ENCODE measurements at regions not wholly inside any gene's neighbourhood (a gene's known extent, or its start where the extent isn't known, plus 50 kb on each side); places are given as distances from the start of the nearest gene placed in this dataset.

GRCh38 chr13:112198396-112199010 lies 131.6 kb downstream of the SOX1 start:
- Histone ChIP-seq H3K4me3 (replicated peaks in 1 of 2; ENCODE audit: low read depth in 1 of 2, low read length in 2 of 2) (no peak overlapping the region), H3K4me2 (ENCODE audit: low read length) (no peak overlapping the region), H3K9me2 (ENCODE audit: insufficient read depth) (no peaks in the 10 kb centered on the region), H3K27me3 (ENCODE audit: insufficient read depth, low read length) (no peaks in the 10 kb centered on the region), H2AFZ (ENCODE audit: low read depth, low read length, poor library complexity, severe bottlenecking) (no peak overlapping the region), H3K27ac (ENCODE audit: low read depth, low read length) (no peak overlapping the region), H4K20me1 (ENCODE audit: insufficient read depth) (no peaks in the 10 kb centered on the region), H3K9me3 (ENCODE audit: control insufficient read depth in 1 of 2, insufficient read depth in 1 of 2, low read depth in 1 of 2, low read length in 2 of 2) (no peaks in the 10 kb centered on the region), H3K9ac (ENCODE audit: low read length) (no peak overlapping the region), H3K36me3 (ENCODE audit: control insufficient read depth in 1 of 2, insufficient read depth in 2 of 2, low read length in 2 of 2) (no peaks in the 10 kb centered on the region), H3K79me2 (ENCODE audit: insufficient read depth, low read length) (no peaks in the 10 kb centered on the region), H3K4me1 (ENCODE audit: control insufficient read depth in 1 of 2, insufficient read depth in 2 of 2, low read length in 2 of 2) (no peaks in the 10 kb centered on the region)
- POLR2A ChIA-PET, result no interaction called here
- ATAC-seq (no peak), DNase-seq (ENCODE audit: low read depth, low spot score) (no peak)
- BruUV-seq (replicated peaks), result no TSS peak
- CTCF ChIA-PET, result no interaction called here
- intact Hi-C loops (cut with micrococcal nuclease), result no loop called here
- RAD21 ChIA-PET (ENCODE audit: low non-redundant PET in 1 of 2, low total read pairs in 2 of 2, uncharacterized antibody in 2 of 2, unreplicated experiment in 2 of 2), result no interaction called here
- TF ChIP-seq SRF (IDR thresholded peaks at IDR 0.05; ENCODE audit: low read depth), result no peak

- ATAC-seq (no peak), DNase-seq (ENCODE audit: low read depth, low spot score) (no peak)
- POLR2A ChIA-PET, result no interaction called here
- no peak overlapping the region for H3K27ac ChIP-seq (ENCODE audit: low read depth, low read length)
- H3K9me2 ChIP-seq (ENCODE audit: insufficient read depth), result no peaks in the 10 kb centered on the region
- no peaks in the 10 kb centered on the region for H3K36me3 ChIP-seq (ENCODE audit: control insufficient read depth in 1 of 2, insufficient read depth in 2 of 2, low read length in 2 of 2)
- no peaks in the 10 kb centered on the region for H4K20me1 ChIP-seq (ENCODE audit: insufficient read depth)
- H3K27me3 ChIP-seq (ENCODE audit: insufficient read depth, low read length), result 0 out of 2 replicates have a peak, but pooled peaks cover 2% of the 10 kb centered on the region
- no peak overlapping the region for H3K4me3 ChIP-seq (replicated peaks in 1 of 2; ENCODE audit: low read depth in 1 of 2, low read length in 2 of 2)
- H3K9ac ChIP-seq (ENCODE audit: low read length), result no peak overlapping the region
- CTCF ChIA-PET, result no interaction called here
- H2AFZ ChIP-seq (ENCODE audit: low read depth, low read length, poor library complexity, severe bottlenecking), result no peak overlapping the region
- no peak overlapping the region for H3K4me2 ChIP-seq (ENCODE audit: low read length)
- intact Hi-C loops (cut with micrococcal nuclease), result no loop called here
- no peaks in the 10 kb centered on the region for H3K9me3 ChIP-seq (ENCODE audit: control insufficient read depth in 1 of 2, insufficient read depth in 1 of 2, low read depth in 1 of 2, low read length in 2 of 2)
- RAD21 ChIA-PET (ENCODE audit: low non-redundant PET in 1 of 2, low total read pairs in 2 of 2, uncharacterized antibody in 2 of 2, unreplicated experiment in 2 of 2), result no interaction called here
- BruUV-seq (replicated peaks), result no TSS peak
- no peaks in the 10 kb centered on the region for H3K4me1 ChIP-seq (ENCODE audit: control insufficient read depth in 1 of 2, insufficient read depth in 2 of 2, low read length in 2 of 2)
- H3K79me2 ChIP-seq (ENCODE audit: insufficient read depth, low read length), result no peaks in the 10 kb centered on the region
- TF ChIP-seq EZH2phosphoT487 (IDR thresholded peaks at IDR 0.05; ENCODE audit: borderline replicate concordance) (no peak), EZH2 (IDR thresholded peaks at IDR 0.05) (no peak), TCF7L2 (IDR thresholded peaks at IDR 0.05; ENCODE audit: borderline replicate concordance, extremely low read depth, insufficient read depth, insufficient read length) (no peak), CTCF (IDR thresholded peaks at IDR 0.05 in 2 of 3, conservative IDR thresholded peaks at IDR 0.05 in 1 of 3; ENCODE audit: borderline replicate concordance in 1 of 3, insufficient read depth in 1 of 3, low read depth in 2 of 3, low read length in 2 of 3) (no peak), POLR2A (IDR thresholded peaks at IDR 0.05; ENCODE audit: borderline replicate concordance, extremely low read depth, insufficient read depth, insufficient read length) (no peak), YY1 (IDR thresholded peaks at IDR 0.05; ENCODE audit: extremely low read depth, insufficient replicate concordance, low read depth, low read length) (no peak), ELF1 (IDR thresholded peaks at IDR 0.05; ENCODE audit: borderline replicate concordance, low read depth) (no peak), CEBPB (IDR thresholded peaks at IDR 0.05; ENCODE audit: low read depth) (no peak), SP1 (IDR thresholded peaks at IDR 0.05; ENCODE audit: low read depth) (no peak), JUND (IDR thresholded peaks at IDR 0.05) (no peak), ZFX (IDR thresholded peaks at IDR 0.05) (no peak), ZBTB33 (IDR thresholded peaks at IDR 0.05; ENCODE audit: extremely low read depth, insufficient replicate concordance, low read length) (no peak), SRF (IDR thresholded peaks at IDR 0.05; ENCODE audit: low read depth) (no peak)
- TF ChIP-seq, protein P1, sequence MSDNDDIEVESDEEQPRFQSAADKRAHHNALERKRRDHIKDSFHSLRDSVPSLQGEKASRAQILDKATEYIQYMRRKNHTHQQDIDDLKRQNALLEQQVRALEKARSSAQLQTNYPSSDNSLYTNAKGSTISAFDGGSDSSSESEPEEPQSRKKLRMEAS (IDR thresholded peaks at IDR 0.05), result no peak
- TF ChIP-seq, protein P2, sequence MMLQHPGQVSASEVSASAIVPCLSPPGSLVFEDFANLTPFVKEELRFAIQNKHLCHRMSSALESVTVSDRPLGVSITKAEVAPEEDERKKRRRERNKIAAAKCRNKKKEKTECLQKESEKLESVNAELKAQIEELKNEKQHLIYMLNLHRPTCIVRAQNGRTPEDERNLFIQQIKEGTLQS (IDR thresholded peaks at IDR 0.05), result no peak
Measured at GRCh38 chr13:112200200-112200599, 133.3 kb downstream of the SOX1 start.
